Astrocyte (in vitro differentiated cells and primary cell): ENCODE measurements at regions not wholly inside any gene's neighbourhood (a gene's known extent, or its start where the extent isn't known, plus 50 kb on each side); places are given as distances from the start of the nearest gene placed in this dataset.

ENCODE experiments used
- EZH2 ChIP-seq: IDR thresholded peaks from 2 replicates; pipeline ENCODE4 v1.6.1; 2012; ENCODE audit warnings: mild to moderate bottlenecking, low read length, inconsistent platforms; ENCODE audit not compliant: insufficient read depth
- TF ChIP-seq, protein P1 (sequence below): IDR thresholded peaks from 2 replicates; pipeline ENCODE4 v1.5.1; 2011; ENCODE audit warnings: low read depth, mild to moderate bottlenecking, inconsistent platforms, low read length, moderate library complexity; ENCODE audit not compliant: insufficient read depth

GRCh38 chr10:78305311-78305710 lies 271.6 kb downstream of the RPS24 start:
- TF ChIP-seq, protein P1, sequence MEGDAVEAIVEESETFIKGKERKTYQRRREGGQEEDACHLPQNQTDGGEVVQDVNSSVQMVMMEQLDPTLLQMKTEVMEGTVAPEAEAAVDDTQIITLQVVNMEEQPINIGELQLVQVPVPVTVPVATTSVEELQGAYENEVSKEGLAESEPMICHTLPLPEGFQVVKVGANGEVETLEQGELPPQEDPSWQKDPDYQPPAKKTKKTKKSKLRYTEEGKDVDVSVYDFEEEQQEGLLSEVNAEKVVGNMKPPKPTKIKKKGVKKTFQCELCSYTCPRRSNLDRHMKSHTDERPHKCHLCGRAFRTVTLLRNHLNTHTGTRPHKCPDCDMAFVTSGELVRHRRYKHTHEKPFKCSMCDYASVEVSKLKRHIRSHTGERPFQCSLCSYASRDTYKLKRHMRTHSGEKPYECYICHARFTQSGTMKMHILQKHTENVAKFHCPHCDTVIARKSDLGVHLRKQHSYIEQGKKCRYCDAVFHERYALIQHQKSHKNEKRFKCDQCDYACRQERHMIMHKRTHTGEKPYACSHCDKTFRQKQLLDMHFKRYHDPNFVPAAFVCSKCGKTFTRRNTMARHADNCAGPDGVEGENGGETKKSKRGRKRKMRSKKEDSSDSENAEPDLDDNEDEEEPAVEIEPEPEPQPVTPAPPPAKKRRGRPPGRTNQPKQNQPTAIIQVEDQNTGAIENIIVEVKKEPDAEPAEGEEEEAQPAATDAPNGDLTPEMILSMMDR = no peak
- TF ChIP-seq EZH2 = no peak
